ENCODE measurements at regions not wholly inside any gene's neighbourhood (a gene's known extent, or its start where the extent isn't known, plus 50 kb on each side); places are given as distances from the start of the nearest gene placed in this dataset.
A peak's percentile ranks its signal among the peaks of the same experiment; 100 is the strongest.

DNA sequence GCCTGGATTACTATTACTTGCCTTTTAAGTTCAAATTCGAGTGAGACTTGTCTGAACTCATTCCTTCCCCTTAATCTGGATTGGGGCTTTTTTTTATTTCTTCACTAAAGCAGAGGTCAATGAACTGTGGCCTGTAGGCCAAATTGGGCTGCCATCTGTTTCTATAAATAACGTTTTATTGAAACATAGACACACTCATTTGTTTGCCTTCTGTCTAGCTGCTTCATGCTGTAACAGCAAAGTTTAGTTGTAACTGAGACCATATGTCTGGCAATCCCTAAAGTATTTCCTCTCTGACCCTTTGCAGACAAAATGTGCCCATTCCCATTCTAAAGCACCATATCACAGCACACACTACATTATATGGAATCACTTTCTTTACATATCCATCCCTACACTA lies 207.9 kb upstream of the ISX start:
- in situ Hi-C loops (cut with HindIII; ENCODE audit: low sequenced_read_pairs) = no loop called here
- no peak for DNase-seq (ENCODE audit: low read depth, low spot score)
- TF ChIP-seq, protein P1, sequence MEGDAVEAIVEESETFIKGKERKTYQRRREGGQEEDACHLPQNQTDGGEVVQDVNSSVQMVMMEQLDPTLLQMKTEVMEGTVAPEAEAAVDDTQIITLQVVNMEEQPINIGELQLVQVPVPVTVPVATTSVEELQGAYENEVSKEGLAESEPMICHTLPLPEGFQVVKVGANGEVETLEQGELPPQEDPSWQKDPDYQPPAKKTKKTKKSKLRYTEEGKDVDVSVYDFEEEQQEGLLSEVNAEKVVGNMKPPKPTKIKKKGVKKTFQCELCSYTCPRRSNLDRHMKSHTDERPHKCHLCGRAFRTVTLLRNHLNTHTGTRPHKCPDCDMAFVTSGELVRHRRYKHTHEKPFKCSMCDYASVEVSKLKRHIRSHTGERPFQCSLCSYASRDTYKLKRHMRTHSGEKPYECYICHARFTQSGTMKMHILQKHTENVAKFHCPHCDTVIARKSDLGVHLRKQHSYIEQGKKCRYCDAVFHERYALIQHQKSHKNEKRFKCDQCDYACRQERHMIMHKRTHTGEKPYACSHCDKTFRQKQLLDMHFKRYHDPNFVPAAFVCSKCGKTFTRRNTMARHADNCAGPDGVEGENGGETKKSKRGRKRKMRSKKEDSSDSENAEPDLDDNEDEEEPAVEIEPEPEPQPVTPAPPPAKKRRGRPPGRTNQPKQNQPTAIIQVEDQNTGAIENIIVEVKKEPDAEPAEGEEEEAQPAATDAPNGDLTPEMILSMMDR (IDR thresholded peaks at IDR 0.05; ENCODE audit: low read depth, low read length) = no peak
- no peak overlapping the region for H3K4me3 ChIP-seq (ENCODE audit: low read depth, low read length)

DNA sequence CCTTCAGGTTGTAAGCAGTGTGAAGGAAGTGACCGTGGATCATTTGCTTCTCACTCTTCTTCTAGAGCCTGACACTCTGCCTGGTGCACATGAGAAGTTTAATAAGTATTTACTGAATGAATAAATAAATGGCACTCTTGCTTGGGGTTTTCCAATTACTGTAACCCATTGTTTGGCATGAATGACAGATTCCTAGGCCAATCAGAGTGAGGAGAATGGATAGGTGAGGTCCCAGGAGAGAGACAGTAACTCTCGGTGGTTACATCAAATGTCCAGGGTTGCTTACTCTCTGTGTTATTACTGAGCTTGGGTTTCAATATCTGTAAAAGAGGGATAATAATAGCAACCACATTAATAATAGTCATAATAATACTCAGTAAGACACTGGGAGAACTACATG lies 204.2 kb upstream of the ISX start:
- TF ChIP-seq, protein P1 (IDR thresholded peaks at IDR 0.05; ENCODE audit: low read depth, low read length) = no peak
- in situ Hi-C loops (cut with HindIII; ENCODE audit: low sequenced_read_pairs) = no loop called here
- no peak for DNase-seq (ENCODE audit: low read depth, low spot score)
- H3K4me3 ChIP-seq (ENCODE audit: low read depth, low read length) = no peak overlapping the region

DNA sequence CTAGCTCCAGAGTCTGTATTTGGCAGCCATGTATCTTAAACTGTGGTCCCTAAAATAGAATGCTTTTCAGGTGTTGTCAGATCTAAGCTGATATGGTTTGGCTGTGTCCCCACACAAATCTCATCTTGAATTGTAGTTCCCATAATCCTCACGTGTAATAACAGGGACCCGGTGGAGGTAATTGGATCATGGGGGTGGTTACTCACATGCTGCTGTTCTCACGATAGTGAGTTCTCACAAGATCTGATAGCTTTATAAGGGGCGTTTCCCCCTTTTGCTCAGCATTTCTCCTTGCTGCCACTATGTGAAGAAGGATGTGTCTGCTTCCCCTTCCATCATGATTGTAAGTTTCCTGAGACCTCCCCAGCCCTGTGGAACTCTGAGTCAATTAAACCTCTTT lies 199.9 kb upstream of the ISX start:
- in situ Hi-C loops (cut with HindIII; ENCODE audit: low sequenced_read_pairs) = no loop called here
- no peak for DNase-seq (ENCODE audit: low read depth, low spot score)
- TF ChIP-seq, protein P1 (IDR thresholded peaks at IDR 0.05; ENCODE audit: low read depth, low read length) = no peak
- H3K4me3 ChIP-seq (ENCODE audit: low read depth, low read length) = no peak overlapping the region

DNA sequence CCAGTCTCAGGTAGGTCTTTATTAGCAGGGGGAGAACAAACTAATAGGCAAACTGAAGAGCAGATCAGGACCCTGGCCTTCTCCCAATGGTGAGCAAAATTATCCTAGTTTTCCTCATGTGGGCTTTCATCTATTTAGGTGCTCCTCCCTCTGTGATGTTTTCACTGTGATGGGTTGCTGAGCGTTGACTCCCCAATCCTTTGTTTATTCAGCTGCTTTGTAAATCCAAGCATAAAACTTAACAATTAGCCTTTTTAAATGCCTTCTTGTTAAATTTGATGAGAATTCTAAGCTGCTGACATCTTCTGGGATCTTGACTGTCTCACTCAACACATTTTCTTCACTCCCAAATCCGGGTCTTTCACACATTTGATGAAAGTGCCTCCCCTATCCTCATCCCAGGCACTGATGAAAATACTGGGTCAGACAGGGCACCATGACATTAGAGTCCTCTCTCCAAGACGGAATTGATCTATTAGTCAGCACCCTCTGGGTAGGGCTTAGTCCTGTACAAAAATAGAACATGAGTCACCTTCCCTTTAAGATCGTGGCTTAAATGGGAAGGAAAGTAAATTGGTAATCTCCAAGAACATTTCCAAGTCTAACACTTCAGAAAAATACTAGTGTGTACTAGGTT lies 199.3 kb upstream of the ISX start:
- peak; percentile 50 for DNase-seq (ENCODE audit: low read depth, low spot score)
- in situ Hi-C loops (cut with HindIII; ENCODE audit: low sequenced_read_pairs) = no loop called here
- no peak overlapping the region for H3K4me3 ChIP-seq (ENCODE audit: low read depth, low read length)

DNA sequence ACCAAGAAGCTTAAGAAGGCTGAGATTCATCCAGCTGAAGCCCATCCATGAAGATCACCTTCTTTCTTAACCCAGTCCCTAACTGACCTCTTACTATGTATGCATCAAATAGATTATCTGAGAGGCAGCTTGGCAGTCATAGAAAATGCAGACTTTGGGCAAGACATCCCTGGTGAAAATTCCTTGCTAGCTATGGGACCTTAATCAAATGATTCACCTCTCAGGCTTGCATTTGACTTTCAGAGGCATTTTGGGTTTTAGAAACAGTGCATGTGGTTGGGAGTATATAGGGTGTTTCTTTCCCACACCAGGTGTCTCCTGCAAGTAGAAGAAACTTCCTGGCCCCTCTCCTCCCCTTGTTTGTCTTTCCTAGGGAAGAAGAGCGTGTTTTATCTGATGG lies 188.5 kb upstream of the ISX start:
- TF ChIP-seq, protein P1 (IDR thresholded peaks at IDR 0.05; ENCODE audit: low read depth, low read length) = no peak
- in situ Hi-C loops (cut with HindIII; ENCODE audit: low sequenced_read_pairs) = no loop called here
- DNase-seq (ENCODE audit: low read depth, low spot score) = peak; percentile 8
- no peak overlapping the region for H3K4me3 ChIP-seq (ENCODE audit: low read depth, low read length)

More for the DNA sequence above, 199.3 kb upstream of the ISX start:
- TF ChIP-seq, protein P1 (IDR thresholded peaks at IDR 0.05; ENCODE audit: low read depth, low read length) = no peak

DNA sequence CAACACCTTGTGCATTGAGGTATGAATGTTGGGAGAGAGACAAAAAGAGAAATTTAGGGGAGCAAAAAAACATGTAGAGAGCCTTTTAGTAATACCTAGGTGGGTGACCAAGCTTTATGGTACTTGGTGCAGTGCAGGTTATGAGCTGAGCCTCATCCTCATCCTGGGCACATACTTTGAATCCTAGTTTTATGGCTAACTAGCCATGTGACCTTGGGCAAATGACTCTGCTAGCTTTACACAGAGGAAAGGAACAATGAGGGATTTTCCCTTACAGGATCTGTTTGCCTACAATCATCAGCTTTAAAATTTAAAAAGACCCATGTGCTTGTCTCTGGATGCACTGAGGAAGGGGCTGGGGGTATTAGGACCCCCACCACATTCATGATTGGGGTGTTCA lies 187.8 kb upstream of the ISX start:
- DNase-seq (ENCODE audit: low read depth, low spot score) = no peak
- no peak overlapping the region for H3K4me3 ChIP-seq (ENCODE audit: low read depth, low read length)
- TF ChIP-seq, protein P1 (IDR thresholded peaks at IDR 0.05; ENCODE audit: low read depth, low read length) = no peak
- in situ Hi-C loops (cut with HindIII; ENCODE audit: low sequenced_read_pairs) = no loop called here
